ACC112 (cell line): ENCODE measurements at regions not wholly inside any gene's neighbourhood (a gene's known extent, or its start where the extent isn't known, plus 50 kb on each side); places are given as distances from the start of the nearest gene placed in this dataset.
A peak's percentile ranks its signal among the peaks of the same experiment; 100 is the strongest.

ENCODE experiments used
- H2AFZ ChIP-seq: fragments of 200-600 bp; sonication (generic); one replicate; pipeline ENCODE4 v1.6.0; 2017; ENCODE audit warnings: antibody characterized with exemption, low read length; ENCODE audit not compliant: unreplicated experiment
- H3K27ac ChIP-seq: fragments of 200-600 bp; sonication (generic); 2 replicates; pipeline ENCODE4 v1.5.1; 2014; ENCODE audit warnings: low read depth, mild to moderate bottlenecking, antibody characterized with exemption, low read length, moderate library complexity
- H3K27me3 ChIP-seq: fragments of 200-600 bp; sonication (generic); 2 replicates; pipeline ENCODE4 v1.6.1; 2014; ENCODE audit warnings: mild to moderate bottlenecking, antibody characterized with exemption, low read length, moderate library complexity, mixed read lengths; ENCODE audit not compliant: insufficient read depth
- H3K36me3 ChIP-seq: fragments of 200-600 bp; sonication (generic); 2 replicates; pipeline ENCODE4 v1.6.1; 2016; ENCODE audit warnings: mild to moderate bottlenecking, antibody characterized with exemption, low read length, moderate library complexity, mixed read lengths; ENCODE audit not compliant: insufficient read depth
- H3K4me1 ChIP-seq: fragments of 200-600 bp; sonication (generic); one replicate; pipeline ENCODE4 v1.6.1; 2016; ENCODE audit warnings: low read length, mixed read lengths; ENCODE audit not compliant: insufficient read depth, unreplicated experiment, control insufficient read depth
- H3K4me3 ChIP-seq: fragments of 200-600 bp; sonication (generic); 2 replicates; pipeline ENCODE4 v1.5.1; 2014; ENCODE audit warnings: mild to moderate bottlenecking, low read depth, low read length
- H3K79me2 ChIP-seq: fragments of 200-600 bp; sonication (generic); one replicate; pipeline ENCODE4 v1.6.0; 2016; ENCODE audit warnings: low read length; ENCODE audit not compliant: control insufficient read depth, unreplicated experiment, insufficient read depth

DNA sequence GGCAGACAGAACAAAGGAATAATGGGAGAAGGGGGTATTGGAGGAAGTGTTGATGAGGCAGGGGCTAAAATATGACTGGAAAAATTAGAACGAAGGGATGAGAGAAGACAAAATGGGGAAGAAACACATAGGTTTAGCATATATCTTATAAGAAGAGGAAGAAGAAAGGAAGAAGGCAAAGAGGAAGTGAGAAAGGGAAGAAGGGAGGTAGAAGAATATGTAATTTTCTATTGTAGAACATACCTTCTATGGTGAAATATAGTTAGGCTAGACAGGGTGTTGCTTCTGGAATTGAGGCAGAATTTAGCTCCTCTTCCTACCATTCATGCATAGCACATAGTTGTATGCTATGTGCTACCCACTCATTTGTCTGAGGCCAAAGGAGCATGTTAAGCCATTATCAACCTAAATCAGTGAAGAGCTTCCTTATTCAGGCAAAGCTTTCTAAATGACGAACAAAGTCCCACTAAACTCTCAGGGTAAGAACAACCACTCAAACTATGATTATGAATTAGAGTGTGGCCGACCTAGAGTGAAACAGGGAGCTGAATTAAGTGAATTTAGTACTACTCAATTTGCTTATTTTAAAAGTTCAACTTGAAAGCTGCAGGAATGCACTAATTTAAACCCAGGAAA is 180.9 kb upstream of the GALNT5 start:
- no peaks in the 10 kb centered on the region for H3K27me3 ChIP-seq
- H3K4me3 ChIP-seq, result no peak overlapping the region
- no peaks in the 10 kb centered on the region for H3K36me3 ChIP-seq
- no peaks in the 10 kb centered on the region for H3K4me1 ChIP-seq
- no peaks in the 10 kb centered on the region for H3K79me2 ChIP-seq
- no peak overlapping the region for H2AFZ ChIP-seq
- H3K27ac ChIP-seq, result no peak overlapping the region

DNA sequence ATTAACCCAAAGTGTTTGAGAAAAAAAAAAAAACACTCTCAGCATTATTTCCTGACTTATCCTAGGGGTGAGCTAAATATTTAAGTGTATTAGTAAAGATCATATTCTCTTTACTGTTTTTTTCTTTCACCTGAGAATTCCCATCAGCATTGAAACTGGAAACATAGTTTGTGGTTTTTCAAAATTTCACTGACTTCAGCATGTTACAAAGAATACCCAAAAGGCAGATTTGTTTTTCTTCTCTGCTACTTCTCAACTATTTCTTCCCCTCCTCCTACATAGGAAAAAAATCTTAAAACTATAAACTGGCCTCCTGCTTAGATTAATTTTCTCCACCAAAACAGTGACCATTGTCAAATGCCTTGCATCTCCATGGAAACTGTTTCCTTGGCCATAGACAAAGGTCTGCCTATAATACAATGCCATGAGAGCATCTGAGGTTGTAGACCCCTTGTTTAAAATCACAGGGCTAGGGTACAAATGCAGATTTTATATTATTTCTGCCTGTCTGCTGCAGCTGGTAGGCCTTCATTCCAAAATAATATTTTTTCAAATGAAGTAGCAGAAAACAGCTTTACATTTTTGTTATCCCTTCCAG is 179.7 kb upstream of the GALNT5 start:
- no peaks in the 10 kb centered on the region for H3K36me3 ChIP-seq
- H3K4me1 ChIP-seq, result no peaks in the 10 kb centered on the region
- no peak overlapping the region for H3K27ac ChIP-seq
- H3K79me2 ChIP-seq, result no peaks in the 10 kb centered on the region
- no peak overlapping the region for H2AFZ ChIP-seq
- no peaks in the 10 kb centered on the region for H3K27me3 ChIP-seq
- H3K4me3 ChIP-seq, result no peak overlapping the region

DNA sequence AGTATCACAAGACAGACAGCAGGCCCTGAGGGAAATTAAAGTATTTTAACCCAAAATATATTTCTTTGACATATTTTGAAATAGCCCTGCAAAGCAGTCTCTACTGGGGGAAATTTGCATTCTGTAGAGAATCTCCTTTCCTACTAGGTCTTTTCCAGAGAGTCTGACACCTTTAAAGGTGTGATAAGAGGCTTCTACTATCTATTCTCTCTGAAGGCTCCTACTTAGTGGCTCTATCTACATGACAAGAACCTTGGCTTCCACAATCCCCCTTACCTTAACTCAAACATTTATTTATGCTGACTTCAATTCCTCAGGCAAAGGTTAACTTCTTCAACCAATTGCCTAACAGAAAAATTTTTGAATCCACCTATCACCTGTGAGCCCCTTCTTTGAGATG is 174.6 kb upstream of the GALNT5 start:
- Histone ChIP-seq H3K27ac (no peak overlapping the region), H3K27me3 (no peaks in the 10 kb centered on the region), H3K4me3 (no peak overlapping the region), H3K79me2 (no peaks in the 10 kb centered on the region), H3K36me3 (no peaks in the 10 kb centered on the region), H3K4me1 (peaks cover 11% of the 10 kb centered on the region), H2AFZ (no peak overlapping the region)

DNA sequence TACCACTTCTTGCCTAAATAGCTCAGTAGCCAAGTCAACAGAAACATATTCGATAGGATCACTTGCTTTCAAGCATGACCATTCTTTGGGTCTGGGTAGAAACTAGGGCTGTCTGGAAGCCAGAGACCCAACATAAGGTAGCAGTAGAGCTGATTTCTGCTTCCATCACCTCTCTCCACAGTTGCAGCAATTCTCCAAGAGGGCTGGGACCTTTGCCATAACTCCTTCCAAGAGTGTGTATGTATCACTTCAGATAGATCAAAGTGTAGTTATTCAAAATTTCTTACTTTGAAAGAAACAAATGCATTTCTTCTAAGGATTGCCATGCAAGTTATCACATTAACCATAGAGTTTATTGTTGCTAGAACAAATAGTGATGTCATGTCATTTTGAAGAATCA is 172.0 kb upstream of the GALNT5 start:
- Histone ChIP-seq H3K27me3 (no peaks in the 10 kb centered on the region), H3K79me2 (no peaks in the 10 kb centered on the region), H3K4me3 (no peak overlapping the region)

DNA sequence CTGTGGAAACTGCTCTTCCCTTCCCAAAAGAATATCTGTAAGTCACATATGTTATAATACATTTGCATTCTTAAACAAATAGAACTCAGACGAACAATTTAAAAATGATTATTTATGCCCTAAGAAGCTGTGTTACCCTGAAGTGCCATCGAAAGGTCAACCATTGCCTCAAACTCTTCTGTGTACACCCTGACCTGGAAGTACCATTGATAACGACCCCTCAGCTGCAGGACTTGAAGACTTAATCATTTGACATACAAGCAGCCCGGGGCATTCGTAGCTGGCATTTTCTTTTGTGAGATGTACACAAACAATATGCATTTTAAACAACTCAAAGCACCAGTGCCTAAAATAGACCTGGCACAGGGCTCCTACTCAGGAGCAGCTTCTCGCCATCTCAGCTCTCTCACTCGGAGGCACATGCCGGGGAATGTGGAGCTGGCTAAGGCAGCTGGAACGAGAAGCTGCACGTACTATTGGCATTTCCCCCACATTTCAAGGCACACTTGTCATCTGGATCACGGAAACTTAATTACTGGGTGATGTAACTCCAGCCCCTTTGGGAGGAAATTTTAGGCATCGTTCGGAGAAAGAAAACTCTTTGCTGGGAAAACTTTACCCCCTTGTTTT is 170.0 kb upstream of the GALNT5 start:
- H2AFZ ChIP-seq, result peak overlapping the region; percentile 61
- H3K27me3 ChIP-seq, result no peaks in the 10 kb centered on the region
- H3K27ac ChIP-seq, result peak overlapping the region; percentile 55
- no peaks in the 10 kb centered on the region for H3K79me2 ChIP-seq
- peak overlapping the region; percentile 11; the same call in 1 of the 2 replicates for H3K4me3 ChIP-seq
- no peaks in the 10 kb centered on the region for H3K36me3 ChIP-seq
- H3K4me1 ChIP-seq, result peaks cover 16% of the 10 kb centered on the region

More for the DNA sequence above, 172.0 kb upstream of the GALNT5 start:
- H2AFZ ChIP-seq, result no peak overlapping the region
- H3K27ac ChIP-seq, result no peak overlapping the region
- peaks cover 16% of the 10 kb centered on the region for H3K4me1 ChIP-seq
- H3K36me3 ChIP-seq, result no peaks in the 10 kb centered on the region

DNA sequence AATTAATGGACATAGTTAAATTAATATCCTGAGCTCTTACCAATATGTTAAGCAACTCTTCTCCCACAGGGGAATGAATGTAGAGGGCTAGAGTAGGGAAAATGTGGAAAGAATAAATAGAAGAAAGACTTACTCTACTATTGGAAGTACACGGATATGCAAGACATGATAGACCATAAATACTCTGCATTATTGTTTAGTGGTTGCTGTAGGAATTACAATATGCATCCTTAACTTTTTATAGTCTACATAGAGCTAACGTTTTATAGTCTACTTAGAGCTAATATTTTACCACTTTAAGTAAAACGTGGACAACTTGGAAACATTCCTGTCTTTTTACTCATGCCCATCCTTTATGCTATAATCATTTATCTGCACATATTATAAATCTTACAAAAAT is 163.8 kb upstream of the GALNT5 start:
- Histone ChIP-seq H2AFZ (no peak overlapping the region), H3K36me3 (no peaks in the 10 kb centered on the region), H3K4me3 (no peak overlapping the region), H3K79me2 (no peaks in the 10 kb centered on the region), H3K4me1 (no peaks in the 10 kb centered on the region), H3K27me3 (no peaks in the 10 kb centered on the region), H3K27ac (no peak overlapping the region)

DNA sequence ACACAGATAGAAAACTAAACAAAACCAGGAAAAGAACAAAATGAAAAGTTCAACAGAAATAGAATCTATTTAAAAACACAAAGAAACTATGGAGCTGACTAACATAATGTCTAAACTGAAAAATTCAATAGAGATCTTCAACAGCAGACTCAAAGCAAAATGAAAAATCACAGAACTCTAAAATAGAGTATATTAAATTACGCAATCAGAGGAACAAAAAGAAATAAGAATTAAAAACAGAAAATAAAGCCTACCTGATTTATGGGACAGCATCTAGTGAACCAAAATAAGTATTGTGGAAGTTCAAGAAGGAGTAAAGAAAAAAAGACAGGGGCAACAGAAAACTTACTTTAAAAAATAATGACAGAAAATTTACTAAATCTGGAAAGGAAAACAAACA is 152.1 kb upstream of the GALNT5 start:
- H3K36me3 ChIP-seq, result no peaks in the 10 kb centered on the region
- no peak overlapping the region for H3K27ac ChIP-seq
- H3K4me3 ChIP-seq, result no peak overlapping the region
- no peaks in the 10 kb centered on the region for H3K4me1 ChIP-seq
- no peaks in the 10 kb centered on the region for H3K27me3 ChIP-seq
- no peak overlapping the region for H2AFZ ChIP-seq
- no peaks in the 10 kb centered on the region for H3K79me2 ChIP-seq

DNA sequence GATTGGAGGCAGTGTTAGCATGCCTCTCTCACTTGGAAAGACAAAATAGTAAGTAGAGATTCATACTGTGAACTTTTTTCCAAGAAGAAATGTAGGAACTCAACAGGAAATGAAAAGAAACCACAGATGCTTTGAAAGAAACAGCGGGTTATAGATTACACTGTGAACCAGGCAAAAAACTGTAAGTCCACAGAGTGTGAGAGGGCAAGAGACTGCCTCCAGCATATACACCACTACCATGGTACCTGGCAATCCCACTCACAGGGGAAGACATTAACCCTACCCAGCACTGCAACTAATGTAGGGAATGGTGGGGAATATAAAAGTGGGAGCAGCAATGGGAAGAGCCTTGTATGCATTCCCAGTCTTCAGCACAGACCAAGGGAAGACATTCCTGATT is 150.6 kb upstream of the GALNT5 start:
- H3K27ac ChIP-seq, result no peak overlapping the region
- no peaks in the 10 kb centered on the region for H3K27me3 ChIP-seq
- no peaks in the 10 kb centered on the region for H3K36me3 ChIP-seq
- no peak overlapping the region for H3K4me3 ChIP-seq
- no peak overlapping the region for H2AFZ ChIP-seq
- H3K79me2 ChIP-seq, result no peaks in the 10 kb centered on the region
- no peaks in the 10 kb centered on the region for H3K4me1 ChIP-seq

DNA sequence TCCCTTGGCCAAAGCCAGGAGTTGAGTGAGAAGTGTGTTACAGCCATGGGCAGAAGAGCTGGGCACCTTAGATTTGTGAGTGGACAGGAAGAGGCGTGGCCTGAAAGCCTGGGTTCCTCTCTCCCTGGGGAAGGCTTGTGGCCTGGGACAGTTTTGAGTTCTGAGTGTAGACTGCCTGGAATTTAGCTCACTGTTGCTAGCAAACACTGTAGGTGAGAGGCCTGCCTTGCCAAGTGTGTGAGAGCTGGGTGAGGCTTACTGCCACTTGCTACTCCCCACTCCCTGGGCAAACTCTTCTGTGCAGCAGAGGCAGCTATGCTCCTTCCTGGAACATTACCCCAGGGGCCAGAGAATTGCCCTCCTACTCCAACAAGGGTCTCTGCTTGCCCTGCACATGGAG is 150.0 kb upstream of the GALNT5 start:
- no peaks in the 10 kb centered on the region for H3K4me1 ChIP-seq
- H3K27ac ChIP-seq, result no peak overlapping the region
- H3K36me3 ChIP-seq, result no peaks in the 10 kb centered on the region
- H3K79me2 ChIP-seq, result no peaks in the 10 kb centered on the region
- no peak overlapping the region for H2AFZ ChIP-seq
- no peak overlapping the region for H3K4me3 ChIP-seq
- no peaks in the 10 kb centered on the region for H3K27me3 ChIP-seq

DNA sequence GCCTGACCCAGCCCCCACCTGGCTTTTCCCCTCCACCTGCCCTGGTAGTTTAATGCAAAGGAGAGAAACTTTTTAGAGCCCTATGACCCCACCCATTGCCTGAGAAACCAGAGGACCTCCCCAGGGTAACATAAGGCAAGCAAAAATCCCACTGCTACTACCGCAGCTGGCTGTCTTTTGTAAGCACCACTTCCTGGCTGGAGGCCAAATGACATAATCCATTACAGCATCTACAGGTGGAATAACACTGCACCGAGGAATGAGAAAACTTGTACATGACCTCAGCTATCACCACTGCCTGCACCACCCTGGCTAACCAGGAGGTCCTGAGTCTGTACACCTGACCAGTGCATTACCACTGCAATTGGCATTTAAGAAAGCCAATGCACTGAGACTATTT is 149.6 kb upstream of the GALNT5 start:
- Histone ChIP-seq H3K4me3 (no peak overlapping the region), H3K79me2 (no peaks in the 10 kb centered on the region)

DNA sequence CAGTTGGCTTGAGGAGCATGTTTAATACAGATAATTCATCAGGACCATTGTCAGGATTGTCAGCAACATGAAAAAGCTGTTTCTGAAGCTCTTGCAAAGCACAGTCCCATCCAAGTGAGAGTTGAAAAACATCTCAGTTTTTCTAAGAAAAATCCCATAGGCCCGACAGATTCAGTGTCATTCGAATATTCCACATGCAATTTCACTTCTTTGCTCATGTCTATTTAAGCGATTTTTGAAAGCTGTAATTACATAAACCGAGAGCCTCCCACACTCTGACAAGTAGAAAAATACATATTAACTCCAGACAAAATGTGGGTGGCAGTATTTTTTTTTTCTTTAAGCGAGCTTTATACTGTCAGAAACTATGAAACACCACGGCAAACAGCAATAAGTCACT is 134.7 kb upstream of the GALNT5 start:
- no peaks in the 10 kb centered on the region for H3K36me3 ChIP-seq
- H3K27ac ChIP-seq, result no peak overlapping the region
- no peaks in the 10 kb centered on the region for H3K27me3 ChIP-seq
- no peaks in the 10 kb centered on the region for H3K79me2 ChIP-seq
- H2AFZ ChIP-seq, result peak overlapping the region; percentile 14
- H3K4me3 ChIP-seq, result peak overlapping the region; percentile 29
- H3K4me1 ChIP-seq, result no peaks in the 10 kb centered on the region

More for the DNA sequence above, 149.6 kb upstream of the GALNT5 start:
- Histone ChIP-seq H3K27ac (no peak overlapping the region), H3K4me1 (no peaks in the 10 kb centered on the region), H2AFZ (no peak overlapping the region), H3K36me3 (no peaks in the 10 kb centered on the region), H3K27me3 (no peaks in the 10 kb centered on the region)
